HG03439 (cell line): ENCODE measurements at regions not wholly inside any gene's neighbourhood (a gene's known extent, or its start where the extent isn't known, plus 50 kb on each side); places are given as distances from the start of the nearest gene placed in this dataset.

Experiments
- ATAC-seq: cut with Tn5 transposase; IDR thresholded peaks from one replicate; pipeline ENCODE4 v1.9.1; 2021; ENCODE audit warnings: mild to moderate bottlenecking, moderate library complexity; ENCODE audit not compliant: unreplicated experiment

DNA sequence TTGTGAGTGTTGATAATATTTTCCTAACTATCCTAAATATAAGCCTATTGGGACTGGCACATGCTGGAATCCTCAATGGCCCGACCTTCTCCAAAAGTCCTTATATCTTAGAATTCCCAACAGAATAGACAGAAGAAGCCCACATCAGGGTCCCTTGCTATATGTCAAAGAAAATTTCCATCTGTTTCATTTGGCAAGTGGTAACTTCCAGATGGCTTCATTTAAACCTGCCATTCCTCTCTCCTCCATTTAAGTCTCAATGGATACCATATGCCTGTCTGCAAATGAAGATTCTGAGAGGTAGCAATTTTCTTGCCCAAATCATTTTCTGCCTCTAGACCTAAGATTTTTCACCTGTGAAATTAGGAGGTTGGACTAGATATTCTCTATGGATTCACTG lies 73.1 kb upstream of the KCNA4 start:
- ATAC-seq, result no peak

DNA sequence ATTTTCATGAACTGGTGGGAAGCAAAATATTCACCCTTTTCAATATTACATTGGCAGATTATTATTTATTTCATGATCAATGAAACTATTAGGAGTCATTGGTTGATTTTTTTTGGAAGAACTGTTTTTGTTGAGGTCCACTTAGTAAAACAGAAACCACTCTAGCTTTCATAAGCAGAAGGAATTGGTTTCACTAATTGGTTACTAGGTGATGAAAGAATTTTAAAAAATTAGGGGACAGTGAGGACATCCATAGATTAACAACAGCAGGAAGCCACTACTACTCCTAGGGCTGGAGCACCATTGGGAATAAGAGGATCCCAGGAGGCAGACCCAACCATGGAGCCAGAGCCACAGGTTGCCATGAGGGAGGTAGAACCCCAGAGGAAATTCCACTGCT lies 74.4 kb upstream of the KCNA4 start:
- ATAC-seq, result no peak

DNA sequence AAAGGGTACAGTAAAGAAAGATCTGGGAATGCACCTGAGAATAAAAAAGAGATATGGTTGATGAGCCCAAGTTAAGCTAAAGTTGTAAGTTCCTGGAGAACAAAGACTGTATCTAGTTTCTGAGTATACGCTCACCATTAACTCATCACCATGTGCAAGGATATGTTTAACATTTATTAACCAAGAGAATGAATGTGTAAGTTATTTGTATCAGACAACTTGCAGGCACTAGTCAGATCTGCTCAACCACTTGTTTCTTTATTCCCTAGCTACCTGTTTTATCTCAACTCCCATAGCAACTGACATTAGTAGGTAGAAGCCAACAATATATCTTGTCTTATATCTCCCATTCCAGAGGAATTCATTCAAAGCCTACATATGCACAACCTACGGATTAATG lies 74.9 kb upstream of the KCNA4 start:
- ATAC-seq, result no peak

DNA sequence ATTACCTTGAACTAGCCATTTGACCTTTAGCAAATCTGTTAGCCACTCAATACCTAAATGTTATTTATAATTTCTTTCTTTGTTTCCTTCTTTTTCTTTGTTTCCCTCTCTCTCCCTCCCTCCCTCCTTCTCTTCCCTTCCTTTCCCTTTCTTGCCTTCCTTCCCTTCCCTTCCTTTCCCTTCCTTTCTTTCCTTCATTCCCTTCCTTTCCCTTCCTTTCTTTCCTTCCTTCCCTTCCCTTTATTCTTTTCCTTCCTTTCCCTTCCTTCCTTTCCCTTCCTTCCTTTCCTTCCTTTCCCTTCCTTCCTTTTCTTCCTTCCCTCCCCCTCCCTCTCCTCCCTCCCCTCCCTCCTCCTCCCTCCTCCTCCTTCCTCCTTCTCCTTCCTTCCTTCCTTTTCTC lies 75.7 kb upstream of the KCNA4 start:
- ATAC-seq, result no peak

DNA sequence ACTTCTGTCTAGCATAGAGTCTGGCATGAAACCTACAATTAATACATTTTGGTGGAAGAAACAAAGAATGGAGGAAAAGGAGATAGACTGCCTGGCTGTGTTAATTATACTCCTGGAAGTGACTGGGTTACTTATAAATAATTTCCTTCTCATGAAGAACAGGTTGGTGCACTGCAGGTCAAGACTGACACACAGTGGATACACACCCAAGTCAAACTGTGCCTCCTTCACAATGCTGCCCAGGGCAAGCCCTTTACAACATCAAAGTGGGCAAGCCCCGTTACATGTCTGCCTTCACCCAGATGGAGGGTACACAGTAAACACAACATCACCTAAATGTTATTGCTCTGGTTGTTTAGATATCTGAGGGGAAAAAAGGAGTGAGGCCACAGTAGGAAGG lies 83.7 kb upstream of the KCNA4 start:
- ATAC-seq, result no peak

DNA sequence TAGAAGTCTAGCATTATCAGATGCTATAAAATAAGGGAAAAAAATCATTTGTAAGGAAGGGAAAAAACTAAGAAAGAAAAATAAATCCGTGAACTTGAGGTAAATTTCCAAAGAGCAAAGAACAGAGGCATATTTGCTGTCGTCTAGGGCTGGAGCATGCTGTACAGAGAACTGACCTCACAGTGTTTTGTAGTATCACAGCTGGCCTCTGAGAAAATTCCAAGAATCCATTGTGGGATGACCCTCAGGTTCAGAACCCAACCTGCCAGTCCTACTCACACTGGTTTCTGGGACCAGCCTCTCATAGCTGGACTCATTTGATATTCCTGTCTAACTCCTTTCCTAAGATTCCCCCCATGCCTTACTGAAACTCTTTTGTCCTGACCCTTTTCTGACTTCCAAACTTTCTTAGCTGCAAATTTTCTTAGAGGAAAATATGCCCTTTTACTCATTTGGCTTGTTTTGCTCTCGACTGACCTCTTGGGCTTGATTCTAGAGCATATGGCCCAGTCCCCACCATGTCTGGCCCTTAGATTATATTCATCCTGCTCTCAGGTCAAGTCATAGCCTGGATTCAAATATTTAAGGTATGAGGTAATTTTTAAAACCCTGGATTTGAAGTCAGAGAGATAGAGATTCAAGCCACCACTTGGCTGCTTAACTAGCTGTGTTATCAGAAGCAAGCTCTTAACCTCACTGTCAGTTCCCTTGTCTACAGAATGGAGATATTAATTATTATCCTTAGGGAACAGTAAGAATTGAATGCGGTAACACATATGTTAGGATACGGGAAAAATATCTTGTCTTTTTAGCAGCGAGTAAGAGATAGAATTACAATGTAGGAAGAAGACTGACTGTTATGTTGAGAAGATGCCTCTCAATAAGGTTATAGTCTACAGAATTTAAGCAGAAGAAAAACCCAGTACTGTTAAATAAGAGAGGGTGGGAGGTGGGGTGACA lies 89.7 kb upstream of the KCNA4 start:
- no peak for ATAC-seq

DNA sequence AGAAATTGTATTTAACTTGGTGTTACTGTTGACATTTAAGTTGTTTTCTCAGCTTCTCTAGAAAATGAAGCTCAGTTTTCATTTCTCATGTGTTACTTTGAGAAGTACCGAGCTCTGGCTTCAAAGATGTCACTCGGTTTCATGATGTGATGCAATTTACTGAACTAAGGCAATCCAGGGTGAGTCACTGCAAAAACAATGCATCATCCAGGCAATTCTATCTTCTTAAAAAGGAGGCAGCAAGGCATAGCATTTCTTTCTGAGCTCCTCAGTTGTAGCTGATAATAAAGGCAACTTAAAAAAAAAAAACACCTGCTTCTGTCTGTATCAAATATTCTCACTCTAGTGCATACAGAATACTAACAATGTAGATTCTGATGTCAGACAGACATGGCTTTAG lies 91.1 kb upstream of the KCNA4 start:
- no peak for ATAC-seq

DNA sequence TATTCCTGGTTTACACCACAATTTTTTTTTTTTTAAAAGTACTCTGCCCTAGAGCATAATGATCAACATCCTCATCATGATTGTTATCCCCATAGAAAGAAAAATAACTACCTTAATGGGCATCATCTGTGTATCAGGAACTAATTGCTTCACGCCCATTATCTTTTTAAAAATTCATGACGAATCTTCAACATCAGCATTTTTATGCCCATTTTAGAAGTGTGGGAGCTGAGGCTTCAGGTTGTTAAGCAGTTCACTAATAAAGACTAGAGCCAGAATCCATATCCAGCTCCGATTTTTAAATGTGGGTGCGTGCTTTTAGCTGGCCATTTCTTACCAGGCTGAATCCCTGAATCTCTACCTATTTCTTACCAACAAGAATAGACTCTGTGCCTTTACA lies 92.9 kb upstream of the KCNA4 start:
- ATAC-seq, result no peak

DNA sequence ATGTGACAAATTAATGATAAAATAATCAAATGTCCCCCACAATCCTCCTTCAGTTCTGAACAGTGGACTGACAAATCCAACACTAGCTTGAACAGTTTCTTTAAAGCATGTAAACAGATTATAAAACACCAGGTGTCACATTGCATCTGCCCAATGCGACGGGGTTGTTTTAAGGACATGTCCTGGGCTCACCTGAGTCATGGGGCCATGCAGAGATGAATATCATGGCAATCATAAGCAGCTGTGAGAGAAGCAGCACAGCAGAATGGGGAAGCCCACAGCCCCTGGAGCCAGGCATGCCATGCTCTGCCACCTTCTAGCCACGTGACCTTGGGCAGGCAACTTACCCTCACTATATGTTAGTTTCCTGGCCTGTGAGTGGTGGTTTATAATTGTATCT lies 93.9 kb upstream of the KCNA4 start:
- no peak for ATAC-seq

DNA sequence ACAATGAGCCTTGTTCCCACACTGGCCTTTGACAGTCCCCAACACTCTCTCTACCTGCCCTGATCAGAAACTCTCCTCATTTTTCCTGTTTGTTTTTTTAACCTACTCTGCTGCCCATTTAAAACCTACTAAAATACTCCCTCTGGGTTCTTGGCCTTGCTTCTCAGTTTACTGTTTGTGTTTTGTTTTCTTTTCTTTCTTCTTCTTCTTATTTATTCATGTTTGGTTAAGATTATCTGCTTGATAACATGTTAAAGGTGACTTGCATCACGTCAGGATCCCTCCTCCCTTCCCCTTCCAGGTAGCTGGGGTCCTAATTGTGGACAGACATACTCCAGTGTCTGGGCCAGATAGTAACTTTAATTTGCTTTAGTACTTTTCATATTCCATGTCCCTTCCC lies 95.0 kb upstream of the KCNA4 start:
- ATAC-seq, result no peak

DNA sequence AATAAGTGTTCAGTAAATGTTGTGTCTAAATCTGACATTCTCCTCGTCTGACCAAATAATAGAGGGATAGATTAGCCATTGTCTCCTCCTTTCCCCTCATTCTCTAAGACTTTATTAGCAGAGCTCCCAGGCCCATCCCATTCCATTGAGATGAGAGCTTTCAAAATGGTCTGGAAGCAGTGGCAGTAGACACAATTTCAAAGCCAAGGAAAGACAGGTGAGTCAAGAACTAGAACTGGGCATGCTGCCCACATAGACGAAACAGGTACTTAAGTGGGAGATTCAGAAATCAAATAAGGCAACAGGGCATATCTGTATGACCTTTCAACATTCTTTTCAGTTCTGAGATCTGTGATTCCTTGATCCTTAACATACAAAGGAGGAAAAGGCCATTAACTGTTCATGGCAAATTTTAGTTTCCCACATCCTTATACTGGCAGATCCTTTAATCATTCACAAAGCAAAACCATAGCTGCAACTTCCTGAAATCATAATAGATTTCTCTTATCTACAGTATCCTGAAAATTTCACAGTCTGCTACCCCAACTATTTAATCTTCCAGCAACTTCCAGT lies 96.6 kb upstream of the KCNA4 start:
- no peak for ATAC-seq

DNA sequence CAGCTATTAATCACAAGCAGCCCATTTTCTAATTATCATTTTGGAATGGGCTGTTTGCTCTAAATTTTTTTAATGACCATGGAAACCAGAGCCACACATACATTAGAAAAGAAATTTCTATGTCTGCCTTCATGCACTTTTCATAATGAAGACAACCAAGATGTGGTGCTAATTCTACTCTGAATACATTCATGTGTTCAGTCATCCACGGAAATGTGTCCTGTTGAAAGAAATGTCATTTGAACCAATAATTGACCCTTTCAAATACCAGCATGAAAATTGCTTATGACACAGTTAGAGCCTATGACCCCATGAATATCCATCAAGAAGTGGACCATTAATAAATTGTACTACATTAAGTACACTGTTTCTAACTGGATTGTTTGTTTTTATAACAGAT lies 99.7 kb upstream of the KCNA4 start:
- ATAC-seq, result no peak

DNA sequence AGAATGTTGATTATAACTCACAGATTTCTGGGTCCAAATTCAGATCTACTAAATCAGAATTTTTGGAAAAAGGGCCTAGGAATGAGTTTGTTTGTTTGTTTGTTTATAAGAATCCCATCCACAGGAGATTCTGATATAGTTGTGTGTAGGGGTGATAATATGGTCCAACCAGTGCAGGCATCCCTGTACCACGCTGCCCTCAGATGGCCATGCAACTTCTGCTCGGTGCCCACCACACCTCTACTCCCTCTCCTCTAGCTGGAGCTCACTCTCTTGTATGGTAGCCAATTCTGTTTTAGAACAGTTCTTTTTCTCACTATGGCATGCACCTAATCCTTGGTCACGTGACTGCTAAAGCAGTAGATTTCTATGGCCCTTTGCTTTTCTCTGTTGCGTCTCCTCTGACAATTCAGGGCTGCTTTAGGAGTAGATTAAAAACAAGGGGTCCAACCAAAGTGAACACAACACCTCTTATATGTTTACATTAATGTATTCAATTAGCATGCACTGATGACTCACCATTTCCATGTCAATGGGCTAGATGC lies 103.3 kb upstream of the KCNA4 start:
- no peak for ATAC-seq

DNA sequence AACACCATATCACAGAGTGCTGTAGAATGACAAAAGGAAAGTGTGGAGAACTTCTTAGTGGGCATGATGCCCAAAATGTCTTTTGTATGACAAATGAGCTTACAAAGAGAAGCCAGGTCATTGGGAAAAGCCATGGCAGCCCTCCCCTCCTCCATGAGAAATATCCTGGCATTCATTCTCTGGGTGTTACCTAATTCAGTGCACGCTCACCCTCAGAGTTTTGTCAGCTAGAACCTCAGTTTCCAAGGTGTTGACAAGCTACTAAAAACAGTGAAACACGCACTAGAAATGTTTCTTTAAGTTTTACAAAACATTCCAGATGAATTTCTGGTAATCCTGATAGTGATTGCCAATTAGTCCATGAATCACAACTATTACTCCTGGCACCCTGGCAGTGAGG lies 105.4 kb upstream of the FSHB start:
- no peak for ATAC-seq

DNA sequence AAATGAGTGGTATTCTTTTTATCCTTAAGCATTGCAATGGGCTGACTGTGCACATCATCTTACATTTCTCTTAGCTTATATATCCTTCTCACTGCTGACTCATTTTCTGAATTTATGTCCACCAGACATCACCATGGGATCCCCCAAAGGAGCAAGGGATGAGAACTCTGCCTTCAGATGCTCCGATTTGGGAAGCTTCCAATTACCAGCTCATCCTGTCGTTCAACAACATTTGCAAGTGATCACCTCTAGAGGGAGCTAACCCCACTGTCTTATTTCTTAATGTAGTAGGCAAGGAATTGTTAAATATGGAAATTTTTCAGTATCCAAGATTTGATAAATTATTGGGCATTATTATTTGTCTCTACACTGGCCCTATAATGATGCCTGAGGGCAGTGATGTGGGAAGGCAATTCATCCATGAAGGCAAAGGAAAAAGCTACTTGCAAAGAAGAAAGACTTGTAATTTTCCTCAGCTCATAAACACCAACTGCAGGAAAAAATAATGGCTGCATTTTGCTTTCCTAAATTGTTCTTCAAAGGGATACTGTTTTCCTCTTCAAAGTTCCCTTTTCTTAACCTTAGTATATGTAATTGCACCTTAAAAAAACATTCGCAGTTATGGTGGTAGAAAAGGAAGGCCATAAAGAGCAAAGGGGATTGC lies 102.4 kb upstream of the FSHB start:
- ATAC-seq, result no peak

DNA sequence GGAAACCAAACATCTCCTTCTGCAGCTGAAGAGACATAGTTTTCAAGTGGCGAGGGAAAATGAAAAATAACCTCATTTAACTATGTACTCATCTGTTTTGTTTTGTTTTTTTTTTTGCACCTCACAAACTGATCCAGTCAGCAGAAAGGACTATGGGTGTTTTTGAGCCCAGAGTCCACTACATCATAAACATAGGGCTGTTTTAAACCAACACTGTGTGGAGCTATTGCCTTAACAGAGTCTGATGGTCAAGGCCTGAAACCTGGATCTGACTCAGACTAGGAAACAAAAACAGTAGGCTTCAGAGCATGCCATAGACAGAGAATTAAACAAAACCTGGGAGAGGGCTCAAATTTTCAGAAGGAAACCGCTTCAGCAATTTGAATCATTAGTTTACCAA lies 99.3 kb upstream of the FSHB start:
- ATAC-seq, result no peak

DNA sequence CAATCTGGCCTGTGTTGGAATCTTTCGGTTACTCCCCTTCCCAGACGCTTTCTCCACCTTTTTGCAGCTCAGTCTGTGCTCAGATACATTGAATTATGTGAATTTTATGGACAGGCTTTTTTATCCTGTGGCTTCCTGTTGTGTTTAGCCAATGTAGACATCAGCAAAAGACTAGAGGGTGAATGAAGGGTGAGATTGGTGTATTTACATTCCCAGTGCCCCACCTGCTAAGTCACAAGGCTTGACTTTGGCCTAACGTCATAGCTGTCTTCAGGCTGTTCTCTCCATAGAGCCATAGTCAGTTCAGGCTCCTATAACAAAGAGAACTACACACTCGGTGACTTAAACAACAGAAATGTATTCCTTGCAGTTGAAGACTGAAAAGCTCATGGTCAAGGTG lies 97.5 kb upstream of the FSHB start:
- no peak for ATAC-seq

DNA sequence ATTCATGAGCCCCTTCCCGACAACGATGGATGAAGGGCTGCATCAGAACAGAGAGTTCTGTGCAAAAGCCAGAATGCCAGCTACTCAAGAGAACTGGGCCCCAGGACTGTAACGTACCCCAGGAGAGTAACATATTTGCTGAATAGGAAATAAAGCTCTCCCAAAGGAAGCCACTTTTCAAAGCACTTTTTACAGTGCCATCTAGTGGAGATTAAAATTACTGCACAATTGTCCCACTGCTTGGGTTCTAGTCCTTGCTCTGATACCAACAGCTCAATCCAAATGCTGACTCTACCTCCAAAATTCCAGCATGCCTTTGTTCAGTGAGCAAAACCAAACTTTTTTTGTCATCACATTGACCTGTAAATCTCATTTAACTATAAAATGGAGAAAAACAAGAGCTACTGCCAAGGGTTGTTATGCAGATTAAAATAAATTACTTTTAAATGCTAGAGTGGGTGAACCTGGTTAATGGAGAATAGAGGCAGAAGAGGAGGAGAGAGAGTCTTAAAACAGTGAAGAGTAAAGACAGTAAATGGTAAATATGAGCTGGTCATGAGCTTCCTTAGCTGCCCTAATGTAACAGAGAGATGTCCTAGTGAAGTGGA lies 87.6 kb upstream of the FSHB start:
- peak; percentile 58 for ATAC-seq

DNA sequence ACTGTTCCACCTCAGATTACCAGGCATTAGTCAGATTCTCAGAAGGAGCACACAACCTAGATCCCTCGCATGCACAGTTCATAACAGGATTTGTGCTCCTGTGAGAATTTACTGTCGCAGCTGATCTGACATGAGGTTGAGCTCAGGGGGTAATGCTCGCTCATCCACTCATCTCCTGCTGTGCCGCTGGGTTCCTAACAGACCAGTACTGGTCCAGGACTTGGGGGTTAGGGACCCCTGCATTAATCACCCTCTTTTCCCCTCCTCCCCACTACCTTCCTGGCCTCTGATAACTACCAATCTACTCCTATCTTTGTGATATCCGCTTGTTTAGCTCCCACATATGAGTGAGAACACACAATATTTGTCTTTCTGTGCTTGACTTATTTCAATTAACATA lies 83.5 kb upstream of the FSHB start:
- ATAC-seq, result no peak

DNA sequence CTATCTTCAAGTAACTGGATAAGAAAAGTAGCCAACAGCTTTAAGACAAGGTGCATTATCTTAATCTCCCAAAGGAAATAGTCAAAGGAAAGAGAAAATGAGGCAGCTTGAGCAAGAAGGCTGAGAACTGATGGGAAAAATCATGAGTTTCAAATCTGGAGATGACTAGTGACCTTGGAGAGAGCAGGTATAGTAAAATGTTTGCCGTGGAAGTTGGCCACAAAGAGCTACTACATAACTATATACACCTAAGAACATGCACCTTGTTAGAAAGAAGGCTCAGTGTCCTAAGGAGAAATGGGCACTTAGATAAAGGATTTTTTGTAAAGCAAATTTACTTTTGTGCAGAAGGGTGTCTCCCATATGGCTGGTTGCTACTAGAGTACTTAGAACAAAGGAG lies 80.8 kb upstream of the FSHB start:
- ATAC-seq, result no peak

DNA sequence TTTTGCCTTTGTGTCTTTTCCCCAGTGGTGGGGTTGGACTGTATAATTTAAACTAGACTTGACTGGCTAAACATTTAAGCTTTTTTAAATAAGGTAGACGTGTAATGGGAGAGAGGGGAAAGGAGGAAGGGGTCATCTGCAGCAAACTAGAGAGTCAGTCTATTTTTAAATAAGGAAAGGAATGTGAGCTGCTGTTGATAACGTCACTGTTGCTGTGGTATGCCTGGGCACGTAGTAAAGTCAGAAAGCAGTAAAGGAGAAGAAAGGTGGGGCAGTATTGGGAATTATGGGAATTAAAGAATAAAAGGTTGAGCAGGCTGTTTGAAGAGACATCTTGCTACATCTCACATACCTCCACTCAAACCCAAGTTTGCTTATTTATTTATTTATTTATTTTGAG lies 80.4 kb upstream of the FSHB start:
- no peak for ATAC-seq
